ENCODE measurements at regions not wholly inside any gene's neighbourhood (a gene's known extent, or its start where the extent isn't known, plus 50 kb on each side); places are given as distances from the start of the nearest gene placed in this dataset.

DNA sequence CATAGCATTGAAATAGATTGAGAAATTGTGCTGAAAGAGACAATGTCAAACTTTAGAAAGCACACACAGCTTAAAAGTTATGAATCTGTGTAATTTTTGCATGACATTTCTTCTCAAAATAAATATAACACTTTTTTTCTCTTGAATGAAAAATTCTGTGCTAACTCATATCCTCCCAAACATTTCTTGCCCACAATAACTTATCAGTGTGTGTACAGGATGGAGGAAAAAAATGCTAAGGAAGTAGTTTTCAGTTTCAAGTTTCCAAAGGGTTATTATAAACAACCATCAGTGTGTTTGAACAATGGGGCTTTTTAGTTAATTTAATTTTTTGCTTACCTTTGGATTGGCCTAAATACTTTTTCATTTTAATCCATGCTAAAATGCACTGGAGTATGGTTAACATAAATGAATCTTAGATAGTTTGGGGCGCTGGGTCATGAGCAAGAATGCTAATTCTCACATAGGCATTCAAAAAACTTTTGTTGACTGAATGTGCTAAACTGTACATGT is 82.9 kb upstream of the ARHGAP20 start:
- TF ChIP-seq, protein P1, sequence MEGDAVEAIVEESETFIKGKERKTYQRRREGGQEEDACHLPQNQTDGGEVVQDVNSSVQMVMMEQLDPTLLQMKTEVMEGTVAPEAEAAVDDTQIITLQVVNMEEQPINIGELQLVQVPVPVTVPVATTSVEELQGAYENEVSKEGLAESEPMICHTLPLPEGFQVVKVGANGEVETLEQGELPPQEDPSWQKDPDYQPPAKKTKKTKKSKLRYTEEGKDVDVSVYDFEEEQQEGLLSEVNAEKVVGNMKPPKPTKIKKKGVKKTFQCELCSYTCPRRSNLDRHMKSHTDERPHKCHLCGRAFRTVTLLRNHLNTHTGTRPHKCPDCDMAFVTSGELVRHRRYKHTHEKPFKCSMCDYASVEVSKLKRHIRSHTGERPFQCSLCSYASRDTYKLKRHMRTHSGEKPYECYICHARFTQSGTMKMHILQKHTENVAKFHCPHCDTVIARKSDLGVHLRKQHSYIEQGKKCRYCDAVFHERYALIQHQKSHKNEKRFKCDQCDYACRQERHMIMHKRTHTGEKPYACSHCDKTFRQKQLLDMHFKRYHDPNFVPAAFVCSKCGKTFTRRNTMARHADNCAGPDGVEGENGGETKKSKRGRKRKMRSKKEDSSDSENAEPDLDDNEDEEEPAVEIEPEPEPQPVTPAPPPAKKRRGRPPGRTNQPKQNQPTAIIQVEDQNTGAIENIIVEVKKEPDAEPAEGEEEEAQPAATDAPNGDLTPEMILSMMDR (IDR thresholded peaks at IDR 0.05; ENCODE audit: low read length): no peak
- no peak for TF ChIP-seq EZH2 (optimal IDR thresholded peaks at IDR 0.05; ENCODE audit: low read depth, low read length)
- TF ChIP-seq EZH2phosphoT487 (IDR thresholded peaks at IDR 0.05; ENCODE audit: low read length): no peak

DNA sequence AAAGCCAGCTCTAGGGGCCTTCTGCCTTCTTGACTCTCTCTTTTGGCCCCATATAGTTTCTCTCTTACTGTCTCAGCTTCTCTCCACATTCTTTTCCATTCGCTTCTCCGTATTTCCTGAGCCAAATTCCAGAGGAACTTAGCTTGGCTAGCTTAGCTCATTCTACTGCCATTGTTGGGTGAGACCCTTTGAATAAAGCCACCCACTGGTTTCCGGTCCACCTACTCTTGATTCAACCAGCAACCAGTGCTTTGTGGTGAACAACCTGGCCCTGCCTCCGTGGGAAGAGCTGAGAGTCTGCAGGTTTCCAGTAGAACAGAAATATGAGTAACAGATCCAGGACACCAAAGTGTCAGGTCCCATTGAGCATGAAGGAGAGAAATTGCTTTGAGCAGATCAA is 81.3 kb upstream of the ARHGAP20 start:
- Histone ChIP-seq H3K4me2 (ENCODE audit: low read depth, low read length) (no peak overlapping the region), H3K9me2 (replicated peaks; ENCODE audit: insufficient read depth, low read length) (no peaks in the 10 kb centered on the region)

More for the DNA sequence above, 82.9 kb upstream of the ARHGAP20 start:
- Histone ChIP-seq H3K4me1 (ENCODE audit: low read length) (no peaks in the 10 kb centered on the region), H3K27ac (ENCODE audit: low read length) (no peak overlapping the region), H3K36me3 (replicated peaks; ENCODE audit: insufficient read depth, low read length) (no peaks in the 10 kb centered on the region), H3K27me3 (replicated peaks; ENCODE audit: insufficient read depth, low read length) (no peaks in the 10 kb centered on the region), H3K9ac (ENCODE audit: low read length) (no peak overlapping the region), H3K4me3 (ENCODE audit: low read length) (no peak overlapping the region), H3K79me2 (ENCODE audit: low read length) (no peaks in the 10 kb centered on the region), H3F3A (ENCODE audit: insufficient read depth, low read length) (no peaks in the 10 kb centered on the region), H3K4me2 (ENCODE audit: low read depth, low read length) (no peak overlapping the region), H3K9me2 (replicated peaks; ENCODE audit: insufficient read depth, low read length) (no peaks in the 10 kb centered on the region), H3K9me3 (replicated peaks; ENCODE audit: insufficient read depth, low read length) (no peaks in the 10 kb centered on the region), H2AFZ (ENCODE audit: low read length) (no peak overlapping the region), H4K20me1 (ENCODE audit: insufficient read depth, low read length) (no peaks in the 10 kb centered on the region)
- DNase-seq: no peak

DNA sequence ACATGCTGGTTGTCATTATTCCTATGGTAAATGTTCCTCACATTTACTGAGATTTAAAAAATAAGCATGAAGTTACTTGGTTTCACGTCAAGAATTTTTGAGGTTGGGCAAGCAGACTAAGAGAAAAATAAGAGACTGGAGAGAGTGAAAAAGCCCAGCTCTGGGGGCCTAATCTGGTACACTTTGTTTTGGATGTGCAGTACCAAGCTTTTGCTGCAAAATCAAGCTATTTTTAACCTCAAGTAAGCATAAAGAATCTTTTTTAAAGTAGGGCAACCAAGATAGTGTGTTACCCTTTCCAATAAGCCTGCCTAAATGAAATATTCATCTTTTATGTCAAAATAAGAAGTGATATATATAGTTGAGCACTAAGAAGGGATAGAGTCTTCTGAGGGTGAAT is 79.4 kb upstream of the ARHGAP20 start:
- no peak overlapping the region for H2AFZ ChIP-seq (ENCODE audit: low read length)
- no peaks in the 10 kb centered on the region for H3K27me3 ChIP-seq (replicated peaks; ENCODE audit: insufficient read depth, low read length)
- H3K4me1 ChIP-seq (ENCODE audit: low read length): no peaks in the 10 kb centered on the region
- no peaks in the 10 kb centered on the region for H3K9me2 ChIP-seq (replicated peaks; ENCODE audit: insufficient read depth, low read length)
- H3K36me3 ChIP-seq (replicated peaks; ENCODE audit: insufficient read depth, low read length): no peaks in the 10 kb centered on the region
- TF ChIP-seq EZH2 (optimal IDR thresholded peaks at IDR 0.05; ENCODE audit: low read depth, low read length): no peak
- TF ChIP-seq, protein P1 (IDR thresholded peaks at IDR 0.05; ENCODE audit: low read length): no peak
- no peak for TF ChIP-seq EZH2phosphoT487 (IDR thresholded peaks at IDR 0.05; ENCODE audit: low read length)
- H3K27ac ChIP-seq (ENCODE audit: low read length): no peak overlapping the region
- no peak overlapping the region for H3K4me3 ChIP-seq (ENCODE audit: low read length)
- H3K4me2 ChIP-seq (ENCODE audit: low read depth, low read length): no peak overlapping the region
- no peaks in the 10 kb centered on the region for H4K20me1 ChIP-seq (ENCODE audit: insufficient read depth, low read length)
- no peaks in the 10 kb centered on the region for H3K79me2 ChIP-seq (ENCODE audit: low read length)
- no peak for DNase-seq
- no peaks in the 10 kb centered on the region for H3F3A ChIP-seq (ENCODE audit: insufficient read depth, low read length)
- H3K9me3 ChIP-seq (replicated peaks; ENCODE audit: insufficient read depth, low read length): no peaks in the 10 kb centered on the region
- no peak overlapping the region for H3K9ac ChIP-seq (ENCODE audit: low read length)

More for the DNA sequence above, 81.3 kb upstream of the ARHGAP20 start:
- TF ChIP-seq, protein P1 (IDR thresholded peaks at IDR 0.05; ENCODE audit: low read length): no peak
- TF ChIP-seq EZH2phosphoT487 (IDR thresholded peaks at IDR 0.05; ENCODE audit: low read length): no peak
- no peak for TF ChIP-seq EZH2 (optimal IDR thresholded peaks at IDR 0.05; ENCODE audit: low read depth, low read length)
- Histone ChIP-seq H3F3A (ENCODE audit: insufficient read depth, low read length) (no peaks in the 10 kb centered on the region), H3K79me2 (ENCODE audit: low read length) (no peaks in the 10 kb centered on the region), H3K9ac (ENCODE audit: low read length) (no peak overlapping the region), H3K4me1 (ENCODE audit: low read length) (no peaks in the 10 kb centered on the region), H3K4me3 (ENCODE audit: low read length) (no peak overlapping the region), H2AFZ (ENCODE audit: low read length) (no peak overlapping the region), H3K36me3 (replicated peaks; ENCODE audit: insufficient read depth, low read length) (no peaks in the 10 kb centered on the region), H3K27me3 (replicated peaks; ENCODE audit: insufficient read depth, low read length) (no peaks in the 10 kb centered on the region), H4K20me1 (ENCODE audit: insufficient read depth, low read length) (no peaks in the 10 kb centered on the region), H3K27ac (ENCODE audit: low read length) (no peak overlapping the region), H3K9me3 (replicated peaks; ENCODE audit: insufficient read depth, low read length) (no peaks in the 10 kb centered on the region)
- DNase-seq: no peak

Measured in MM.1S (cell line).